ENCODE measurements at regions not wholly inside any gene's neighbourhood (a gene's known extent, or its start where the extent isn't known, plus 50 kb on each side); places are given as distances from the start of the nearest gene placed in this dataset.

- no peaks in the 10 kb centered on the region for H4K20me1 ChIP-seq (replicated peaks; ENCODE audit: control insufficient read depth, insufficient read depth, low read length)
- in situ Hi-C loops (cut with MboI), result no loop called here
- intact Hi-C loops (cut with micrococcal nuclease), result no loop called here
- H3K79me2 ChIP-seq (ENCODE audit: control insufficient read depth, insufficient read depth, low read length), result no peaks in the 10 kb centered on the region
- no peaks in the 10 kb centered on the region for H3K27me3 ChIP-seq (ENCODE audit: control insufficient read depth in 2 of 2, insufficient read depth in 2 of 2, low read length in 2 of 2)
- POLR2A ChIA-PET, result interaction anchor here (0.5 kb wide), 1 partner anchor 174 kb away, joined by 3 read pairs; no protein-coding TSS in a partner anchor
- DNase-seq (ENCODE audit: extremely low read depth in 1 of 4, low spot score in 3 of 4), result no peak
- no peak for ATAC-seq
- FAIRE-seq, result no peak
- 0% methylated on average over 3 of the region's 3 CpGs for whole genome bisulfite sequencing (ENCODE audit: insufficient coverage, low coverage, missing lambda C conversion rate)
- H3K9me1 ChIP-seq (ENCODE audit: control insufficient read depth, insufficient read depth, low read length), result no peaks in the 10 kb centered on the region
- H3K4me1 ChIP-seq (replicated peaks in 1 of 2; ENCODE audit: control insufficient read depth in 2 of 2, insufficient read depth in 2 of 2, low read length in 2 of 2), result no peaks in the 10 kb centered on the region
- H3K36me3 ChIP-seq (ENCODE audit: control insufficient read depth, insufficient read depth, low read length), result no peaks in the 10 kb centered on the region
- H3K9ac ChIP-seq (ENCODE audit: insufficient read depth in 1 of 2, low read depth in 2 of 2, low read length in 2 of 2), result no peak overlapping the region
- H3K4me3 ChIP-seq, result no peak overlapping the region
- CTCF ChIA-PET (ENCODE audit: low intra/inter-chr PET ratio), result no interaction called here
- no peak overlapping the region for H3K4me2 ChIP-seq (ENCODE audit: insufficient read depth, low read length)
- no peak for TF ChIP-seq ZNF175 (CRISPR knock-in tag; IDR thresholded peaks at IDR 0.05; ENCODE audit: low read depth)
- TF ChIP-seq RBM17 (IDR thresholded peaks at IDR 0.05; ENCODE audit: borderline replicate concordance, low read depth, low read length), result no peak
- no peak for TF ChIP-seq SMARCB1 (IDR thresholded peaks at IDR 0.05; ENCODE audit: insufficient read length, low read depth)
- TF ChIP-seq PML (IDR thresholded peaks at IDR 0.05; ENCODE audit: low read length), result no peak
- no peak for TF ChIP-seq MTA1 (IDR thresholded peaks at IDR 0.05; ENCODE audit: borderline replicate concordance)
- TF ChIP-seq CTCFL (IDR thresholded peaks at IDR 0.05; ENCODE audit: borderline replicate concordance, insufficient read depth, low read depth, low read length, poor library complexity, severe bottlenecking), result no peak
- TF ChIP-seq DMBX1 (CRISPR knock-in tag; IDR thresholded peaks at IDR 0.05; ENCODE audit: borderline replicate concordance), result no peak
- TF ChIP-seq ZNF778 (CRISPR knock-in tag; IDR thresholded peaks at IDR 0.05), result no peak
- TF ChIP-seq NCOA4 (IDR thresholded peaks at IDR 0.05; ENCODE audit: partially characterized antibody), result no peak
- no peak for TF ChIP-seq NR1H2 (CRISPR knock-in tag; IDR thresholded peaks at IDR 0.05)
- TF ChIP-seq THRAP3 (IDR thresholded peaks at IDR 0.05; ENCODE audit: borderline replicate concordance), result no peak
- no peak for TF ChIP-seq ZFP36 (IDR thresholded peaks at IDR 0.05; ENCODE audit: low read depth, low read length, partially characterized antibody)
- TF ChIP-seq GTF2A2 (tag; IDR thresholded peaks at IDR 0.05), result no peak
- no peak for TF ChIP-seq GTF2E2 (tag; IDR thresholded peaks at IDR 0.05)
- TF ChIP-seq, protein P1, sequence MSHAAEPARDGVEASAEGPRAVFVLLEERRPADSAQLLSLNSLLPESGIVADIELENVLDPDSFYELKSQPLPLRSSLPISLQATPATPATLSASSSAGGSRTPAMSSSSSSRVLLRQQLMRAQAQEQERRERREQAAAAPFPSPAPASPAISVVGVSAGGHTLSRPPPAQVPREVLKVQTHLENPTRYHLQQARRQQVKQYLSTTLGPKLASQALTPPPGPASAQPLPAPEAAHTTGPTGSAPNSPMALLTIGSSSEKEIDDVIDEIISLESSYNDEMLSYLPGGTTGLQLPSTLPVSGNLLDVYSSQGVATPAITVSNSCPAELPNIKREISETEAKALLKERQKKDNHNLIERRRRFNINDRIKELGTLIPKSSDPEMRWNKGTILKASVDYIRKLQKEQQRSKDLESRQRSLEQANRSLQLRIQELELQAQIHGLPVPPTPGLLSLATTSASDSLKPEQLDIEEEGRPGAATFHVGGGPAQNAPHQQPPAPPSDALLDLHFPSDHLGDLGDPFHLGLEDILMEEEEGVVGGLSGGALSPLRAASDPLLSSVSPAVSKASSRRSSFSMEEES (CRISPR knock-in tag; IDR thresholded peaks at IDR 0.05), result no peak
- TF ChIP-seq CCAR2 (IDR thresholded peaks at IDR 0.05; ENCODE audit: low read depth, low read length), result no peak
- no peak for TF ChIP-seq NONO (IDR thresholded peaks at IDR 0.05; ENCODE audit: low read depth in 2 of 2, low read length in 1 of 2)
- TF ChIP-seq DPF2 (IDR thresholded peaks at IDR 0.05), result no peak
- no TSS peak for BruUV-seq (replicated peaks)
- no peak overlapping the region for H3K27ac ChIP-seq (ENCODE audit: extremely low read depth, low read depth, low read length)
- no peaks in the 10 kb centered on the region; the same call in 1 of the 2 replicates for H3K9me3 ChIP-seq (replicated peaks; ENCODE audit: control insufficient read depth, insufficient read depth, low read depth, low read length)
- H2AFZ ChIP-seq (ENCODE audit: low read depth, low read length), result no peak overlapping the region
Measured at GRCh38 chr5:156219483-156220005, 107.4 kb upstream of the SGCD start.
